ENCODE measurements at regions not wholly inside any gene's neighbourhood (a gene's known extent, or its start where the extent isn't known, plus 50 kb on each side); places are given as distances from the start of the nearest gene placed in this dataset.

DNA sequence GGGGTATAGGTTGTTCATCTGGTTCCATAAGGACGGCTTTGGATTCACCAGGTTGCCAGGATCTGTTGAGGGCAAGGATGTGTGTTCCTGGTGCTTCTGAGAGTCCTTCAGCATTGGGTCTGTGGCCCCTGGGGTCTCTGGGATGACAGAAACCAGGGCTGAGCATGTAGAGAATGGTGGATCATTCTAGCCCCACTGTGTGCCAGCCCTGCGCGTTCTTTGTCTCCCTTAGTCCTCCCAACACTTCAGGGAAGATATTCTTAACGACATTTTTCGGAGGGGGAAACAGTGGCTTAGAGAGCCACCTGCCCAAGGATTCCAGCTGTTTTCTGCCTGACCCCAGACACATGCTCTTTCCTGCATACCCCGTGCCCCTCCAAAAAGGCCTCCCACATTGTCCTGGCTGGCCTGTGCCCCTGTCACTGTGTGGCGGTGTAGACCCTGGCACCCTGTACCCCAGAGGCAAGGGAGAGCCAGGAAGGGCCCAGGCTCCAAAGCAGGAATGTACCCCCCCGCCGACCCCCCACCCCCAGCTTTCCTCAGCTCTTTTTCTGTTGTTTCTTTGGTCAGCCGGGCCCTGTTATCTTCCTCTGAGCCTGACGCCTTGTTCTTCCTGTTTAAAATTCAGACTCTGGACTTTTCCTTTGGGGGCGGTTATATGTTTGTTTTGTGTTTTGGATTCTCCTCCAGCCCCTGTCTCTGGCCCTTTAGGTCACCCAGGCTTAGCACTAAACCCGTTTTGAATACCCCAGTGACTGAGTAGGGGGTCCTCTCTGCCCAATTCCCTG lies 57.8 kb upstream of the SMAD6 start:
- no peak for DNase-seq (ENCODE audit: extremely low spot score)
- ChIA-PET POLR2A (no interaction called here), CTCF (no interaction called here)
- TF ChIP-seq, protein P1, sequence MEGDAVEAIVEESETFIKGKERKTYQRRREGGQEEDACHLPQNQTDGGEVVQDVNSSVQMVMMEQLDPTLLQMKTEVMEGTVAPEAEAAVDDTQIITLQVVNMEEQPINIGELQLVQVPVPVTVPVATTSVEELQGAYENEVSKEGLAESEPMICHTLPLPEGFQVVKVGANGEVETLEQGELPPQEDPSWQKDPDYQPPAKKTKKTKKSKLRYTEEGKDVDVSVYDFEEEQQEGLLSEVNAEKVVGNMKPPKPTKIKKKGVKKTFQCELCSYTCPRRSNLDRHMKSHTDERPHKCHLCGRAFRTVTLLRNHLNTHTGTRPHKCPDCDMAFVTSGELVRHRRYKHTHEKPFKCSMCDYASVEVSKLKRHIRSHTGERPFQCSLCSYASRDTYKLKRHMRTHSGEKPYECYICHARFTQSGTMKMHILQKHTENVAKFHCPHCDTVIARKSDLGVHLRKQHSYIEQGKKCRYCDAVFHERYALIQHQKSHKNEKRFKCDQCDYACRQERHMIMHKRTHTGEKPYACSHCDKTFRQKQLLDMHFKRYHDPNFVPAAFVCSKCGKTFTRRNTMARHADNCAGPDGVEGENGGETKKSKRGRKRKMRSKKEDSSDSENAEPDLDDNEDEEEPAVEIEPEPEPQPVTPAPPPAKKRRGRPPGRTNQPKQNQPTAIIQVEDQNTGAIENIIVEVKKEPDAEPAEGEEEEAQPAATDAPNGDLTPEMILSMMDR (IDR thresholded peaks at IDR 0.05; ENCODE audit: control extremely low read depth, extremely low read depth, low read depth, missing control alignments) = no peak

DNA sequence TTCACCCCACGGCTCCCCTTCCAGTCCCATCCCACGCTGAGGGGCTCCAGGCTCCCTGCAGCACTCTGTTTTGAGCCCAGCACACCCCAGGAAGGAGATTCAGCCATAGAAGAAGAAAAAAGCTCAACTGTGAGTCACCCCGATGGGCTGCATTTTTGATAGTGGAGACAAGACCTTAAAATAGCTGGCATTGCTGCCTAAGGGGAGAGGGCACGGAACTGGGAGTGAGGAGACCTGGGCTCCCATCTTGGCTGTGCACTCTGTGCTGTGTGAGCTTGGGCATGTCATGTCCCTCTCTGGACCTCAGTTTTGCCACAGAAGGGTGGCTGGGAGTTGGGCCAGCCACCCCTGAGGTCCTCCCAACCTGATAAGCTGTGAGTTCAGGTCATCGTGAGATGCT lies 57.2 kb upstream of the SMAD6 start:
- DNase-seq (ENCODE audit: extremely low spot score) = no peak
- ChIA-PET POLR2A (no interaction called here), CTCF (no interaction called here)
- TF ChIP-seq, protein P1 (IDR thresholded peaks at IDR 0.05; ENCODE audit: control extremely low read depth, extremely low read depth, low read depth, missing control alignments) = no peak

DNA sequence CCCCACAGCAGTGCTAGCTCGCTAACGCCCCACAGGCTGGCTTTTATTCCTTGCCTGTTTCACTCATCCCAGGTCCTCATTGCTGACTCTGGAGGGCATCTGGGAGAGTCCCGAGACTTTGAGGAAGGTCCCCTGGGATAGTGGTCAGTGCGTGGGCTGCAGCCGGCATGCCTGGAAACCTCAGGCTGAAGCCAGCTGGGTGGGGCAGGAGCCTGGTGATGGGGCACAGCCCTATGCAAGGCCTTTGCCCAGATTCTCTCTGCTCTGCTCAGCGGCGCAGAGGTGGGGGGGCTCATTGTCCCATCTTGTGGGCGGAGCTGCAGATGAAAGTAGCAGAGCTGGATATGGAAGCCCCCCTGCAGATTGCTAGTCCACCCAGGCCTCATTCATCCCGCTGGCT lies 55.7 kb upstream of the SMAD6 start:
- CTCF ChIA-PET = interaction anchor here (1.7 kb wide), 1 partner anchor 28 kb away, joined by 8 read pairs; no protein-coding TSS in a partner anchor
- TF ChIP-seq, protein P1 (IDR thresholded peaks at IDR 0.05; ENCODE audit: control extremely low read depth, extremely low read depth, low read depth, missing control alignments) = no peak
- no peak for DNase-seq (ENCODE audit: extremely low spot score)
- POLR2A ChIA-PET = no interaction called here

DNA sequence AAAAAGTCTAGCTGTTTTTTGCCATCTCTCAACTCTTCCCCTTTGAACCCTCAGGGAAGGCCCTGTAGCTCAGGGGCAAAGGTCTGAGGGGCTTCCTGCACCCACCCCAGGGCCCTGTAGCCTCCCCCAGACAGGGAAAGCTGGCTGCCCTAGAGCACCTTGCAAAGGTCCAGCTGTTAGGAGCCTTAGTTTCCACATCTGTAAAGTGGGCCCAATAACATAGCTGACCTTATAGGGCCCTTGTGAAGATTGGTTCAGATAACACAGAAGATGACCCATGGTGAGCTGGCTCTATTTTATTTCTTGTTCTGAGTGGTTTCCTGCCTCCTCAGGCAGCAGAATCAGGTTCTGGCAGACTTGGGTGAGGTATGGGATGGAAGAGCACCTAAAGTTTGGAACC lies 55.2 kb upstream of the SMAD6 start:
- DNase-seq (ENCODE audit: extremely low spot score) = no peak
- POLR2A ChIA-PET = no interaction called here
- TF ChIP-seq, protein P1 (IDR thresholded peaks at IDR 0.05; ENCODE audit: control extremely low read depth, extremely low read depth, low read depth, missing control alignments) = no peak
- CTCF ChIA-PET = interaction anchor here (1.7 kb wide), 1 partner anchor 28 kb away, joined by 8 read pairs; no protein-coding TSS in a partner anchor

DNA sequence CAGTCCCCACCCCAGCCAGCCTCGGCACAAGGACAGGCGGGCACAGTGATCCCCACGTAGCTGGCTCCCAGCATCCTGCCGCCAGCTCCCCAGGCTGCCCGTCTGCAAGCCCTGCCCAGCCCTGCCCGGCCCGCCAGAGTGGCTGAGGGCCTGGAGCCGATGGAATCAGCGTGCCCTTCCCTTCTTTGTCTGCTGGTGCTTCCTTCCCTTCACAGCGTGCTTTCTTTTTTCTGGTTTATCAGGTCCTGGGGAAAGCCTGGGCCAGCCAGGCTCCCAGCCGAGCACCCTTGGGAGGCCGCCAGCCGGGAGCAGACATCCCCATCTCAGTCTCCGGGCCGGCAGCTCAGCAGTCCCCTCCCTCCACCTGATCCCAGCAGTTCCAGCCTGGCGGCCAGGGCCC lies 54.7 kb upstream of the SMAD6 start:
- TF ChIP-seq, protein P1 (IDR thresholded peaks at IDR 0.05; ENCODE audit: control extremely low read depth, extremely low read depth, low read depth, missing control alignments) = no peak
- ChIA-PET POLR2A (no interaction called here), CTCF (interaction anchor here (1.7 kb wide), 1 partner anchor 29 kb away, joined by 8 read pairs; no protein-coding TSS in a partner anchor)
- DNase-seq (ENCODE audit: extremely low spot score) = no peak

DNA sequence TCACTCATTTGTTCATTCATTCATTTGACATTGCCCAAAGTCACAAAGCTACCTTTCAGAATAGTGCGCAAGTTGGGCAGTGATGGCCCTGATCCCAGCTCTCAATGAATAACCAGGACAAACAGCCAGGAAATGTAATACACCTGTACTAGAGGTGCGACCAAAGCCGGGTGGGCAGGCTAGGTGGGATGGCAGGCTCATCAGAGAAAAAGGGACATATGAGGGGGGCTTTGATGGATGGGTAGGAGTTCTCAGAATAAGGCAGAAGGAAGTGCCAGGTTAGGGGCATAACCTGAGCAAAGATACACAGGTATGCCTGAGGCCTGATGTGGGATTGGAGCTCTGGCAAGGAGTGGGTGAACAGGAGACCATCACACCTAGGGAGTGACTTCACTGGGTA lies 53.4 kb upstream of the SMAD6 start:
- TF ChIP-seq, protein P1 (IDR thresholded peaks at IDR 0.05; ENCODE audit: control extremely low read depth, extremely low read depth, low read depth, missing control alignments) = no peak
- DNase-seq (ENCODE audit: extremely low spot score) = no peak
- CTCF ChIA-PET = interaction anchor here (1.2 kb wide), 1 partner anchor 36 kb away, joined by 3 read pairs; no protein-coding TSS in a partner anchor
- POLR2A ChIA-PET = no interaction called here
